Thymus (tissue), 11 donors: ENCODE measurements at regions not wholly inside any gene's neighbourhood (a gene's known extent, or its start where the extent isn't known, plus 50 kb on each side); places are given as distances from the start of the nearest gene placed in this dataset.
"Not testable (repeated sequence)": the region's sequence is repeated elsewhere in the genome, so short reads cannot be mapped to it uniquely, and the experiment has no call there.

Experiments
- DNase-seq, 9 donors: peaks; one replicate each; pipeline ENCODE4 v3.0.0-alpha.2; 2013; ENCODE audit warnings: low spot score in 9 of 9, low read depth in 6 of 9, missing footprints in 1 of 9
- H3K27ac ChIP-seq, 2 donors: one replicate each; pipeline ENCODE4 v1.5.1; 2013; ENCODE audit warnings: control low read depth in 1 of 2, low read depth in 1 of 2, low read length in 1 of 2, mild to moderate bottlenecking in 1 of 2, moderate library complexity in 1 of 2
- H3K27me3 ChIP-seq, 2 donors: one replicate each; pipeline ENCODE4 v1.5.1; 2013; ENCODE audit warnings: low read length in 1 of 2; ENCODE audit not compliant: control insufficient read depth in 2 of 2, insufficient read depth in 1 of 2
- H3K36me3 ChIP-seq, 2 donors: one replicate each; pipeline ENCODE4 v1.5.1; 2013; ENCODE audit warnings: low read length in 1 of 2, mild to moderate bottlenecking in 1 of 2, moderate library complexity in 1 of 2; ENCODE audit not compliant: control insufficient read depth in 2 of 2, insufficient read depth in 2 of 2
- H3K4me1 ChIP-seq, 2 donors: one replicate each; pipeline ENCODE4 v1.5.1; 2013; ENCODE audit warnings: low read length in 2 of 2; ENCODE audit not compliant: control insufficient read depth in 2 of 2, insufficient read depth in 2 of 2
- H3K4me3 ChIP-seq, 2 donors: one replicate each; pipeline ENCODE4 v1.5.1; 2013; ENCODE audit warnings: low read length in 2 of 2, control low read depth in 1 of 2, mild to moderate bottlenecking in 1 of 2
- H3K9me3 ChIP-seq, 2 donors: one replicate each; pipeline ENCODE4 v1.5.1; 2013; ENCODE audit warnings: low read length in 1 of 2, mild to moderate bottlenecking in 1 of 2; ENCODE audit not compliant: control insufficient read depth in 2 of 2, insufficient read depth in 1 of 2
- WGBS: extraction: QIAGEN DNeasy Blood & Tissue Kit; methylation state at CpG from one replicate; pipeline ENCODE4 v1.1.7; 2013; 5-methylcytosine and 5-hydroxymethylcytosine counted together
- donor health status: healthy.

DNA sequence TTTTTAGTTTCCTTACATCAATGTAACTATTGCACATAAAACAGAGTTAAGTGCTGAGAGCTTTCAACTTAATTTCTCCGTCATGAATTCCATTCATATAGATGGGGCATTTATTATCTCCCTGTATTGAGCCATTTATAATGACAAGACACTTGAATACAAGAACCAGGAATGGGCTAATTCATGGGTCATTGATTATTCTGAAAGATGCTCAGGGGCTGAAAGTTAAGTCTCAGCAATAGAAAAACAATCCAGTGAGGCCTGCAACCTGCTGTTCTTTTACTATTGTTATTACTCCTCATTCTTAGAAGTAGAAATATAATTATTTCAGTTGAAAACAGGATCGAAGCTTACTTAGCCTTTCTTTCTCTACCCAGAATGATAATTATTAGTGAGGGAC, 307.7 kb downstream of the MMUT start:
- no peak overlapping the region for H3K27ac ChIP-seq
- H3K4me3 ChIP-seq = no peak overlapping the region
- no peaks in the 10 kb centered on the region for H3K36me3 ChIP-seq
- DNase-seq = no peak
- H3K9me3 ChIP-seq = peaks cover 0 to 9% of the 10 kb centered on the region in 2 donors
- 83% methylated on average over 2 of the region's 2 CpGs for WGBS
- no peaks in the 10 kb centered on the region for H3K4me1 ChIP-seq
- H3K27me3 ChIP-seq = no peaks in the 10 kb centered on the region

DNA sequence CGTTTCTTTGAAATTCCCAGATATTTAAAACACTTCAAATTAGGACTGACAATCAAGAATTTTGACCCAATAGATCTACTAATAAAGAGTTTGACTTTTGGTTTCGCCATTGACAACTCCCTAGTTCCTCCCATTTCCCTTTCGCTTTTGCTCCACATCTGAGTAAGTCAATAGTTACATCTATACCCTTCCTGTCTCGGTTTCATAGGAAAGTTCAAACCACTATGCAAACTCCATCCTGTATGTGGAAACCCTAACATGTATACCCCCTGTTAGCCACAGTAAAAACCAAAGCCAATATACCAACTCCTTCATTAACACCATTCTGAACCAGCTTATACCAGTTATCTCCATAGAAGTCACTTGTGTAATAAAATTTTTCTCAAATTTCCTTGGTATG, 311.1 kb downstream of the MMUT start:
- peaks cover 0 to 13% of the 10 kb centered on the region in 2 donors for H3K9me3 ChIP-seq
- H3K4me3 ChIP-seq = no peak overlapping the region
- H3K36me3 ChIP-seq = no peaks in the 10 kb centered on the region
- WGBS = 88% methylated on average over 4 of the region's 4 CpGs
- no peaks in the 10 kb centered on the region for H3K27me3 ChIP-seq
- no peak overlapping the region for H3K27ac ChIP-seq
- no peaks in the 10 kb centered on the region for H3K4me1 ChIP-seq
- no peak for DNase-seq

DNA sequence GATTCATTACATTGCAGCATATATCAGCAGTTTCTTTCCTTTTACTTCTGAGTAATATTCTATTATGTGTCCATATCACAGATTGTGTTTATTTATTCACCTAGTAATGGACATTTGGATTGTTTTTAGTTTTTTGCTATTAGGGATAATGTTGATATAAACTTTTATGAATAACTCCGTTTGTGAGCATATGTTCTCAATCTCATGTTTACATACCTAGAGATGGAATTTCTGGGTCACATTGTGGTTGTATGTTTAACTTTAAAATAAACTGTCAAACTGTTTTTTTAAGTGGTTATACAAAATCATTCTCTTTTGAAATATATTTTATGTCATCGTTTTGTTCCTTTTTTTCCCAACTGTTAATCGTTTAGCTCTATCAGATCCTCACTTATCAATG, 311.6 kb downstream of the MMUT start:
- Histone ChIP-seq H3K27me3 (no peaks in the 10 kb centered on the region), H3K36me3 (no peaks in the 10 kb centered on the region), H3K4me1 (no peaks in the 10 kb centered on the region), H3K4me3 (no peak overlapping the region), H3K27ac (no peak overlapping the region), H3K9me3 (peaks cover 0 to 13% of the 10 kb centered on the region in 2 donors)
- 93% methylated on average over 3 of the region's 3 CpGs for WGBS
- DNase-seq = no peak

DNA sequence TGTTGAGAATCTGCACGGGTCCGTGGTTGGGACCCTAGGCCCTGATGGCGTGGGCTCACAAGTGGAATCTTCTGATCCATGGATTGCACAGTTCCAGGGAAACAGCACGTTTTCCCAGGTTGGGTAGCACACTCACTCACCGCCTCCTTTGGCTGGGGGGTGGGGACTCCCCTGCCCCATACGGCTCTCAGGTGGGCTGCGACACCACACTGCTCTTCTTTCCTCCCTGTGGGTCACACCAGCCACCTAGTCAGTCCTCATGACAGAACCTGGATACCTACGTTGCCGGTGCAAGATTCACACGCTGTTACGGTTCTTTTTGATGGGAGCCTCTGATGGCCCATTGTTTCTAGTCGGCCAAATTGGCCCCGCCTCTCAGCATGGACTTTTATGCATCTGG, 312.0 kb downstream of the MMUT start:
- no peak for DNase-seq
- Histone ChIP-seq H3K27ac (no peak overlapping the region), H3K27me3 (no peaks in the 10 kb centered on the region), H3K4me3 (no peak overlapping the region), H3K9me3 (peaks cover 0 to 13% of the 10 kb centered on the region in 2 donors), H3K36me3 (no peaks in the 10 kb centered on the region), H3K4me1 (no peaks in the 10 kb centered on the region)
- WGBS = 91% methylated on average over 13 of the region's 13 CpGs

DNA sequence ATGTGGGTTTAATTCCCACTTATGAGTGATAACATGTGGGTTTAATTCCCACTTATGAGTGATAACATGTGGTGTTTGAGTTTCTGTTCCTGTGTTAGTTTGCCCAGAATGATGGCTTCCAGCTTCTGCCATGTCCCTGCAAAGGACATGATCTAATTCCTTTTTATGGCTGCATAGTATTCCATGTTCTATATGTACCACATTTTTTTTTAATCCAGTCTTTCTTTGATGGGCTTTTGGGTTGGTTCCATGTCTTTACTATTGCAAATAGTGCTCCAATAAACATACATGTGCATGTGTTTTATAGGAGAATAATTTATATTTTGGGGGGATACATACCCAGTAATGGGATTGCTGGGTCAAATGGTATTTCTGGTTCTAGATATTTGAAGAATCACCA, 317.8 kb downstream of the MMUT start:
- H3K27ac ChIP-seq = no peak overlapping the region
- H3K4me1 ChIP-seq = no peaks in the 10 kb centered on the region
- no peaks in the 10 kb centered on the region for H3K27me3 ChIP-seq
- H3K9me3 ChIP-seq = peaks cover 0 to 4% of the 10 kb centered on the region in 2 donors
- no peak for DNase-seq
- H3K4me3 ChIP-seq = no peak overlapping the region
- no peaks in the 10 kb centered on the region for H3K36me3 ChIP-seq

DNA sequence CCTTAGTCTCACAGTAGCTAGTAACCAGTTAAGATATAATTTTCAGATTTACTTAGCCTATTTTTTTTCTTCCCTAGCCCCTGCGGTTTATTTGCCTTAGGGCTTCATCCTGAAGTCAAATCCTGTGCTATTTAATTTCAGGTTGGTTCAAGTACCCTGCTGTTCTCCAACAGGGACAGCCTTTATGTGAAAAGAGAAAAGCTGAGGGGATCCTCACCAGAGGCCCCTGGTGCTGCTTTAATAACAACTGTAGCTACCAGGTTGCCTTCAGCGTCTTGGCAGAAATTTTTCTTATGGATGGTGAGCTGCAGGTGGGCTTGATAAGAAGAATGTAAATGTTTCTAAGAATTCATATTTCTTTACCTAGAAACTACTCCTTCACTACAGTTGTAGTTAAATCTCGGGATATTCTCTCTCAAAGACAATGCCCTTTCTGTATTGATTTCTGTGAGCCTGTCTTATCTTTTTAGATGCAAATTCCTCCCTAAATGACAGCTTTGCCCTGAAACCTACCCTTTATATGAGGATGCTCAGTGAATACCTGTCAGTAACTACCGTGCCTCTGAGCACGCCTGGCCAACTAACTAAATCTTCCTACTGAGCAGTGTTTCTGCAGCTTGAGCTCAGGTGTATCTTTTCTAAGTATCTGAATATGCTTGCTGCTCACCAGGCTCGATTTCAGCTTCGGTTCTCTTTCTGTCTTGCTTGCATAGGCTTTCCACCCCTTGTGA, 320.5 kb downstream of the MMUT start:
- H3K4me1 ChIP-seq = no peaks in the 10 kb centered on the region
- no peaks in the 10 kb centered on the region for H3K27me3 ChIP-seq
- no peak overlapping the region for H3K4me3 ChIP-seq
- H3K36me3 ChIP-seq = no peaks in the 10 kb centered on the region
- WGBS = 44% methylated on average over 7 of the region's 7 CpGs
- DNase-seq = no peak
- H3K9me3 ChIP-seq = no peaks in the 10 kb centered on the region
- no peak overlapping the region for H3K27ac ChIP-seq

DNA sequence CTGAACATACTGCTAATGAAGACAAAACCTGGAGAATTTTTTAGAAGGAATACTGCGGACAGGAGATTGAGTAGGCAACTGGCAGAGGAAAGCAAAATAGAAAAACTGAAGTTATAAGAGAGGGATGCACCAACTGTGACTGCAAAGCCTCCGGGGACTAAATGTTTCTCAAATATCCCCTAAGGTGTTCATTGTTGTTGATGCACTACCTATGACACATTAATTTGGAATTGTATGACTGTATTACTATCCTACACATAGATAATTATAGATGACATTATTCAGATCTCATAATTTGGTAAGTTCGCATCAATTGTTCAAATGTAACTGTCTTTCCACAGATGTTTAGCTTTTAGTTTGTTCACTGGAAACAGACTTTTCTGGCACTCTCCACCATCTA, 341.1 kb downstream of the MMUT start:
- Histone ChIP-seq H3K27ac (no peak overlapping the region), H3K4me3 (no peak overlapping the region), H3K27me3 (no peaks in the 10 kb centered on the region), H3K4me1 (no peaks in the 10 kb centered on the region), H3K9me3 (no peaks in the 10 kb centered on the region), H3K36me3 (no peaks in the 10 kb centered on the region)
- WGBS = 95% methylated on average over 3 of the region's 3 CpGs
- DNase-seq = no peak

DNA sequence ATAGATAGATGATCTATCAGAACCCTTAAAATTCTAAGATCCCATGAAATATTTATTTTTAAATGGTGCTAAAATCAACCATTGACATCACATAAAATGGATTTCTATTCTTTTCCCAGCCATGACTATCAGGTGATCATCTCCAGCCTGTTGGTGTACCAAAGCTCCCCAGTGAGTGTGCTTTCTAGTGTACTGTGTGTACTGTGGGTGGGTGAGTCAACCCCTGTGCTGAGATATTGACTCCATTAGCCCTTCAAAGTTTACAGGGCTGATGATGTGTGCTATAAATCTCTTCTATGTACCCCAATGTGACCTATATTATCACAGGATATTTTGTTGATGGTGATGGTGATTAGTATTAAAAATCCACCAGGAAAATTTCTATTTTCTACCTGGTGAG, 344.6 kb downstream of the MMUT start:
- H3K36me3 ChIP-seq = no peaks in the 10 kb centered on the region
- DNase-seq = no peak
- H3K4me1 ChIP-seq = no peaks in the 10 kb centered on the region
- no peak overlapping the region for H3K27ac ChIP-seq
- H3K4me3 ChIP-seq = no peak overlapping the region
- H3K27me3 ChIP-seq = no peaks in the 10 kb centered on the region
- H3K9me3 ChIP-seq = no peaks in the 10 kb centered on the region

DNA sequence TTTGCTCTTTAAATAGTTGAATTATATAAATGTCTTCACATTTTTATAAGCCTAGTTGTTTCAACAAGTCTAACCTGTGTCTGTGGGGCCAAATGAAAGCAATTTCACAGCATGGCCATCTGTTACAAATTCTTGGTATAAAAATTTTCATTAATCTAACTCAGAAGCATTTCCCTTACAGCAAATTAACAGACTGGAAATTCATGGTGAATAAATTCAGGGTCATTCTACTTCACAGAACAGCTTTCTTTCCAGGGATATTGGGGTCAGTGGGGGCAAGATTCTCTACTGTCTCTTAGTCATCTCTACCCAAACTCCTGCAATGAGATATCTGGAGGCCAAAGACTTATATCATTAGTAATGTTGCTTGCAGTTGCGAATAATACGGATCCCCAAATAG, 352.1 kb downstream of the MMUT start:
- H3K36me3 ChIP-seq = no peaks in the 10 kb centered on the region
- H3K27me3 ChIP-seq = no peaks in the 10 kb centered on the region
- H3K27ac ChIP-seq = no peak overlapping the region
- no peaks in the 10 kb centered on the region for H3K9me3 ChIP-seq
- H3K4me3 ChIP-seq = no peak overlapping the region
- WGBS = 94% methylated on average over 2 of the region's 2 CpGs
- H3K4me1 ChIP-seq = no peaks in the 10 kb centered on the region
- no peak for DNase-seq

DNA sequence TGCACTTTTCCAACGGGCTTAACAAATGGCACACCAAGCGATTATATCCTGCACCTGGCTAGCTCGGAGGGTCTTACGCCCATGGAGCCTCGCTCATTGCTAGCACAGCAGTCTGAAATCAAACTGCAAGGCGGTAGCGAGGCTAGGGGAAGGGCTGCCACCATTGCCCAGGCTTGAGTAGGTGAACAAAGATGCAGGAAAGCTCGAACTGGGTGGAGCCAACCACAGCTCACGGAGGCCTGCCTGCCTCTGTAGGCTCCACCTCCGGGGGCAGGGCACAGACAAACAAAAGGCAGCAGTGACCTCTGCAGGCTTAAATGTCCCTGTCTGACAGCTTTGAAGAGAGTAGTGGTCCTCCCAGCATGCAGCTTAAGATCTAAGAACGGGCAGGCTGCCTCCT, 365.4 kb downstream of the MMUT start:
- H3K4me1 ChIP-seq, H3K4me3 ChIP-seq, H3K27ac ChIP-seq, H3K9me3 ChIP-seq, H3K27me3 ChIP-seq, DNase-seq, H3K36me3 ChIP-seq: not testable (repeated sequence)
- 93% methylated on average over 11 of the region's 11 CpGs for WGBS
